CD4-positive, alpha-beta T cell treated with Interleukin-12 subunit alpha and Interleukin-12 subunit beta, for 1 hour (primary cell): ENCODE measurements at regions not wholly inside any gene's neighbourhood (a gene's known extent, or its start where the extent isn't known, plus 50 kb on each side); places are given as distances from the start of the nearest gene placed in this dataset.

Source experiments
- DNase-seq: peaks from one replicate; pipeline ENCODE4 v3.0.0-alpha.2; 2020

- no peak for DNase-seq
These were observed 446.6 kb downstream of the ARHGEF28 start for GRCh38 chr5:74072646-74073045.

GRCh38 chr5:74070766-74071165, 444.8 kb downstream of the ARHGEF28 start:
- no peak for DNase-seq

- no peak for DNase-seq
These were observed 443.7 kb downstream of the ARHGEF28 start for GRCh38 chr5:74069741-74070140.

GRCh38 chr5:74067748-74068541, 441.9 kb downstream of the ARHGEF28 start:
- no peak for DNase-seq

GRCh38 chr5:74064911-74065310, 438.9 kb downstream of the ARHGEF28 start:
- no peak for DNase-seq

GRCh38 chr5:74064225-74064624, 438.2 kb downstream of the ARHGEF28 start:
- no peak for DNase-seq

- DNase-seq: no peak
These were observed 437.8 kb downstream of the ARHGEF28 start for GRCh38 chr5:74063821-74064220.

GRCh38 chr5:74063346-74063745, 437.4 kb downstream of the ARHGEF28 start:
- DNase-seq: no peak

- DNase-seq: no peak
These were observed 435.3 kb downstream of the ARHGEF28 start for GRCh38 chr5:74061292-74061691.

GRCh38 chr5:74059706-74060105, 433.7 kb downstream of the ARHGEF28 start:
- DNase-seq: no peak

GRCh38 chr5:74056789-74057164, 430.8 kb downstream of the ARHGEF28 start:
- DNase-seq: no peak

- DNase-seq: no peak
These were observed 430.3 kb downstream of the ARHGEF28 start for GRCh38 chr5:74056107-74056788.

GRCh38 chr5:74055486-74056106, 429.6 kb downstream of the ARHGEF28 start:
- DNase-seq: no peak

- no peak for DNase-seq
These were observed 428.8 kb downstream of the ARHGEF28 start for GRCh38 chr5:74054641-74055421.

GRCh38 chr5:74054139-74054538, 428.1 kb downstream of the ARHGEF28 start:
- DNase-seq: no peak

- DNase-seq: no peak
These were observed 426.6 kb downstream of the ARHGEF28 start for GRCh38 chr5:74052441-74053221.

GRCh38 chr5:74051076-74051475, 425.1 kb downstream of the ARHGEF28 start:
- no peak for DNase-seq

GRCh38 chr5:74044936-74045335, 418.9 kb downstream of the ARHGEF28 start:
- no peak for DNase-seq

GRCh38 chr5:74042959-74043358, 417.0 kb downstream of the ARHGEF28 start:
- no peak for DNase-seq

GRCh38 chr5:74042559-74042958, 416.6 kb downstream of the ARHGEF28 start:
- DNase-seq: no peak

GRCh38 chr5:74041913-74042312, 415.9 kb downstream of the ARHGEF28 start:
- no peak for DNase-seq

- no peak for DNase-seq
These were observed 415.0 kb downstream of the ARHGEF28 start for GRCh38 chr5:74040811-74041491.
